ENCODE measurements at regions not wholly inside any gene's neighbourhood (a gene's known extent, or its start where the extent isn't known, plus 50 kb on each side); places are given as distances from the start of the nearest gene placed in this dataset.

DNA sequence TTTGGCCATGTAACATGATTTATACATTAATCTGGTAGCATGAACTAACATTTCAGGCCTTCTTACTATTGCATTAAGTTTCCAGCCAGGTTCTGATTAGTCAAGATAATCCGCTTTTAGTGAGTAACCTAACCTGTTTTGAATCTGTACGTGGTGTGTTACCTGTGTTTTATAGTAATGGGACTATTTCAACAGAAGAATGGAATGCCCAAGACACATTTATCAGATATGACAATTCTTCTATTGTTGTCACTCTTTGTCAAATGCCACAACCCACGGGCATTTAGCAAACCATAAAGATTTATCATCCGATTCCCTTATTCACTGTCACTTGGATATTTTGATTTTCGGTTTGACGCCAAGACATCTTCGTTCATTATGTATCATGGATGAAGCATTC lies 117.9 kb downstream of the ETAA1 start:
- no peak overlapping the region for H3K4me3 ChIP-seq (ENCODE audit: control insufficient read depth, low read depth, low read length)
- no peak for DNase-seq (ENCODE audit: low read depth)
- TF ChIP-seq, protein P1, sequence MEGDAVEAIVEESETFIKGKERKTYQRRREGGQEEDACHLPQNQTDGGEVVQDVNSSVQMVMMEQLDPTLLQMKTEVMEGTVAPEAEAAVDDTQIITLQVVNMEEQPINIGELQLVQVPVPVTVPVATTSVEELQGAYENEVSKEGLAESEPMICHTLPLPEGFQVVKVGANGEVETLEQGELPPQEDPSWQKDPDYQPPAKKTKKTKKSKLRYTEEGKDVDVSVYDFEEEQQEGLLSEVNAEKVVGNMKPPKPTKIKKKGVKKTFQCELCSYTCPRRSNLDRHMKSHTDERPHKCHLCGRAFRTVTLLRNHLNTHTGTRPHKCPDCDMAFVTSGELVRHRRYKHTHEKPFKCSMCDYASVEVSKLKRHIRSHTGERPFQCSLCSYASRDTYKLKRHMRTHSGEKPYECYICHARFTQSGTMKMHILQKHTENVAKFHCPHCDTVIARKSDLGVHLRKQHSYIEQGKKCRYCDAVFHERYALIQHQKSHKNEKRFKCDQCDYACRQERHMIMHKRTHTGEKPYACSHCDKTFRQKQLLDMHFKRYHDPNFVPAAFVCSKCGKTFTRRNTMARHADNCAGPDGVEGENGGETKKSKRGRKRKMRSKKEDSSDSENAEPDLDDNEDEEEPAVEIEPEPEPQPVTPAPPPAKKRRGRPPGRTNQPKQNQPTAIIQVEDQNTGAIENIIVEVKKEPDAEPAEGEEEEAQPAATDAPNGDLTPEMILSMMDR (IDR thresholded peaks at IDR 0.05; ENCODE audit: control insufficient read depth, insufficient read depth, low read depth, low read length, missing control alignments) = no peak

DNA sequence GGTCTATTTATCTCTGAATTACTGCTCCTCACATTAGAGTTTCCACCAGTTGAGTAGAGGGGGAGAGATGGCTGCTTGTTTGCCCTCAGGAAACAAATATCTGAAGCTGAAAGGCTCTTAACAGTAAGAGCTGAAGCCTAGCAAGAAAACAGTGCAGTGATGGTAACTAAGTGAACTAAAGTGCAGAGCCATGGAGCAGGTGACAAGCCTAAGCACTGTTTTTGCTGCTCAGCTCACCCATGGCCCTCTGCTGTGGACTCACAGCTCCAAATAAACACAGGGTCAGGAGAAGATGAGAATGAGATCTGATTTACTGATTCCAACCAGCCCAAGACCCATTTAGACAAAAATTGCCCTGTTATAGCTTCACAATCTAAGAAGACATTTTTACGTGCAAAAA lies 118.4 kb downstream of the ETAA1 start:
- no peak overlapping the region for H3K4me3 ChIP-seq (ENCODE audit: control insufficient read depth, low read depth, low read length)
- TF ChIP-seq, protein P1 (IDR thresholded peaks at IDR 0.05; ENCODE audit: control insufficient read depth, insufficient read depth, low read depth, low read length, missing control alignments) = no peak
- DNase-seq (ENCODE audit: low read depth) = no peak

DNA sequence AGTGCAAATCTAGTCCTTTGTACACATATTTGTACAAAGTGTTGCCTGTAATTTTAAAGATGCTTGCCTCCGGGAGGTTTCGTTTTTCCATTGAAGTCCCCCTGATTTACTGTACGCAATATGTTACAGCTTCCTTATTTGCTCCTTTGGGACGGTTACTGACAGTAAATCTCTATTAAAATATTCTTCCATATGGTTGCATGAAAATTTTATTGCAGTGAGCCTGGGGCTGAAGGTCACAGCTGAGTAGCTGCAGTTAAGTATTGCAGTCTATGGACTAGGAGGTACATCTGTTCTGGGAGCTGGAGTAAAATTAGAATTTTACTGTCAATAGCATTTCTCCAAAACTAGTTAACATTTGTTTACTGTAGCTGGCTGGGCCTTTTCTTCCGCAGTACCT lies 119.2 kb downstream of the ETAA1 start:
- TF ChIP-seq, protein P1 (IDR thresholded peaks at IDR 0.05; ENCODE audit: control insufficient read depth, insufficient read depth, low read depth, low read length, missing control alignments) = no peak

DNA sequence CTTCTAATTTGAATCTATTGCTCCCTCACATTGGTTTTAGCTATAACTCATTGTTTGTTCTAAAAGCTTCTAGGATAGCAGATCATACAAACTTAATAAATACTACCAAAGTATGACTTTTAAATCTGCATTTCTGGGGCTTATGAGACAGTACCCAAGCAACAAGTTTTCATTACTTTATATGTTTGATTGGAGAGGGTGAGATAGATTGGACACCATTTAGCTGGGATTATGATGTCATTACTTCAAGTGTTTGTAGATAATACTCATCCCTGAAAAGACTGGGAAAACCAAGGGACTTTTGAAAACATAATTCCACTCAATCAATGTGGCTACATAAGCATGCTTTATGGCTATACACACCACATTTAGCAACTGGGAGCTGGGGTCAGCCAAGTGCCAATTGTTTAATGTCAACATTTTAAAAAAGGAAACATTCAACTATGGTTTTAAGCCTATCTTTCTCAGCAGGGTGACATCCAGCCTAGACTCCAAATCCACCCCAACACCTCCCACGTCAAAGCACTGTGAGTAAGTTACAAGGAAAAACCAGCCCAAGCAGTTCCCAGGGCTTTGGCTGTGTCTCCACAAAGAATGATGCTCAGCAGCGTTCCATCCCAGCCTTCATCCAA lies 119.9 kb downstream of the ETAA1 start:
- peak; percentile 72 for DNase-seq (ENCODE audit: low read depth)
- TF ChIP-seq, protein P1 (IDR thresholded peaks at IDR 0.05; ENCODE audit: control insufficient read depth, insufficient read depth, low read depth, low read length, missing control alignments) = no peak
- H3K4me3 ChIP-seq (ENCODE audit: control insufficient read depth, low read depth, low read length) = no peak overlapping the region

More for the DNA sequence above, 119.2 kb downstream of the ETAA1 start:
- H3K4me3 ChIP-seq (ENCODE audit: control insufficient read depth, low read depth, low read length) = no peak overlapping the region
- no peak for DNase-seq (ENCODE audit: low read depth)

DNA sequence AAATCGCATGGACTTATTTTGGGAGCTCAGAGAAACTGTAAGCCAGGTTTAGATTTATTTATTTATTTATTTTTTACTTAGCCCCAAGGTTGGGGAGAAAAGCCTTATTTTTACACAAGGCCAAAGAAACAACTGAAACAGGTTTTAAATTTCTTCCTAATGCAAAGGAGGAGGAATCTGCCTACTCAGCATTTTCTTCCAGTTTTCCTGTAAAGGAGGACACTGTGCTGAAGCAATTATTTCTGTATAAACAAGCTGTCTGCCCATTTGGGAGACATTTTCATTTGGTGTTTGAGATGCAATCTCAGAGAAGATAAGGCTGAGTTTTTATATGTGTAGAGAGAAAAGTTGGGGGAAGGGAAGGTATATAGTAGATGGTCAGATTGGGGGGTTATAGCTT lies 125.0 kb downstream of the ETAA1 start:
- TF ChIP-seq, protein P1 (IDR thresholded peaks at IDR 0.05; ENCODE audit: control insufficient read depth, insufficient read depth, low read depth, low read length, missing control alignments) = no peak
- no peak overlapping the region for H3K4me3 ChIP-seq (ENCODE audit: control insufficient read depth, low read depth, low read length)
- DNase-seq (ENCODE audit: low read depth) = no peak

DNA sequence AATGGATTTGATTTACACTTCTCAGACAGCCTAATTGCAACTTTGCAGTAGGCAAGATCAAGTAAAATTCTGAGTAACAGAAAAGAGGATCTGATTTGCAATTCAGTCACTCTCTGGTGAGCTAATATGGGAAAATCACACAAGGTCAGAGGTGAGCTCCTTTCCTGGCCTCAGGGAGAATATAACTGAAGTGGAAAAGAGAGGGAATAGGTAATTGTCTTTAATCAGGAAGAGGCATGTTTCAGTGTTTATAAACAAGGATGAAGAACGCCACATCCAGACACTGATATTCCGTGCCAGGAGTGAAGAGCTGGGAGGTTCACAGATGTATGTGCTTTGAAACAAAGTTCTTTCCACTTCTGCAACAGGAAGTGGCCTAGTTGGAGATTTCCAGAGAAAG lies 127.1 kb downstream of the ETAA1 start:
- no peak overlapping the region for H3K4me3 ChIP-seq (ENCODE audit: control insufficient read depth, low read depth, low read length)
- no peak for DNase-seq (ENCODE audit: low read depth)
- TF ChIP-seq, protein P1 (IDR thresholded peaks at IDR 0.05; ENCODE audit: control insufficient read depth, insufficient read depth, low read depth, low read length, missing control alignments) = no peak
